Limb (tissue), 2 donors: ENCODE measurements at regions not wholly inside any gene's neighbourhood (a gene's known extent, or its start where the extent isn't known, plus 50 kb on each side); places are given as distances from the start of the nearest gene placed in this dataset.

Experiments used
- DNase-seq, 2 donors: peaks; one replicate each; pipeline ENCODE4 v3.0.0-alpha.2; 2016; ENCODE audit errors: extremely low spot score in 2 of 2

- no peak for DNase-seq
These were observed 98.1 kb upstream of the TUT7 start for GRCh38 chr9:86452201-86452828.

- DNase-seq: no peak
These were observed 95.0 kb upstream of the TUT7 start for GRCh38 chr9:86449246-86449645.

- no peak for DNase-seq
These were observed 91.5 kb upstream of the TUT7 start for GRCh38 chr9:86445671-86446070.

DNA sequence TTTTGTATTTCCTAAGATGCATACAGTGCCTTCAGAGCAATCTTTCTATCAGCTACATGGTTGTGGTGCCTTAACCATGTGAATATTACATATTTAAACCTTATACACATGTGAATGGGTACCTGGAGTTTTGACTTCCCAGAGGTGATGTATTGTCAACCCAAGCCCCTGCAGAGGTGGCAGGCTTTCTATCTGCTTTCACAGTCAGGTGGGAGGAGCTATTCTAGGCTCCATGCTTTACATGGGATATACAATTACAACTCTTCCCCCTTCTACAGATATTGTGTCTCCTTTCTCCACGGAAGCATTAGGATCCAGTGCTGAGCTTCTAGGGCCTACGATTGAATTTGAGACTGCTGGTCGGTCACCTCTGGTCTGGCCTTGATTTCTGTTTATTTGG, 89.8 kb upstream of the TUT7 start:
- no peak for DNase-seq

DNA sequence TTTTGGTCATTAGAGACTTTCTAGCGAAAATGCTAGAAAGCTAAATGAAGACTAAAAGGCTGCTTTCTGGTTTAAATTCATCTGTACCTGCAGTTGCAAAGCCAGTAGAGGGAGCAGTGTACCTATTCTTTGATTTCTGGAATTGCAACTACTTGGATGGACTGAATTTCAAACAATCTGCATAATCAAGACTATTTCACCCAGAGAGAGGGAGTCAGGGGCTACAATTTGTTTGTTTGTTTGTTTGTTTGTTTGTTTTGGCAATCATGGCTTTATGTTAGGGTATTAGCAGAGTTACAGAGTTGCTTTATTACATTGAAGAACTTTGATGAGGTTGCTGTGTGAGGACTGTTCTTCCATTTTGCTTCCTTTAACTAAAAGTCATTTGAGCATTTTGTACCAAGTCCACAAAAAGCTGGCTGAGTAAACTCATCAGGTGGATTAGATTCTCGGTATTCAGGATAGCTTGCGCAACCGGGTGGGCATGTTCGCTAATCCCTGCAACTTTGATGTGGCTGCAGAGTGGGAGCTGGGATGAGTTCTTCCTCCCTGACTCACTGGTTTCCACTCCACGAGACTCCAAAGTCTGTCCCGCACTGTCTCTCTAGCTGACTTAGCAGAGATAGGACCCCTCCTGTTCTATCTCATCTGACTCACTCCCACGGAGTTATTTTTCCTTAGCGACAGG, 80.0 kb upstream of the TUT7 start:
- peak in 1 of 2 donors; percentile 94 for DNase-seq

DNA sequence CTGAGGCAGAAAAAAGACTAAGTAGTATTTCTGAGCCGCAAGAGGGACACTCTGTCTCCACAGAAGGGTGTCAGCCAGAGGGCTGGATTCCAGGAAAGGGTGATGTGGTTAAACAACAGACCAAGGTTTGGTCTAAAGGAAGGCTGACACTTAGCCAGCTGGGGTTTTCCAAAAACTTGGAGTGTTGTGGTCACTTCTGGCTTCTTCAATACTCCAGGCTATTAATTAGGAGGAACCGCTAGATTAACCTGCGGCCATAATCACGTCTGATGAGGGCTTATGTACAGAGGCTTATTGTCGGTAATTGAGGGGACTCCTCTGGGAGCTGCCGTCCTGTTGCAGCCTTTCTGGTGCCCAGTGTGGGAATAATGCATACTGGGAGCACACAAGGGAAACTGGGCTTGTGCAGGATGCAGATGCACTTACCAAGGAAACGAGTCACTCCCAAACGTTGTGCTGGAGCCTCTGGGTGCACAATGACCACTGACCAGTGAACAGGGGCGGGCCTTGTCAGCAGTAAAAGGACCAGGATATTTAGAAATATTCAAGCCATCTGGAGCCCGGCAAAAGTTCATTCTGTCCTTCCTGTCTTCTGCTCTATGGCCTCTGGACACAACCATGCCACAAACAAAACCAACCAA, 70.2 kb upstream of the TUT7 start:
- no peak for DNase-seq

DNA sequence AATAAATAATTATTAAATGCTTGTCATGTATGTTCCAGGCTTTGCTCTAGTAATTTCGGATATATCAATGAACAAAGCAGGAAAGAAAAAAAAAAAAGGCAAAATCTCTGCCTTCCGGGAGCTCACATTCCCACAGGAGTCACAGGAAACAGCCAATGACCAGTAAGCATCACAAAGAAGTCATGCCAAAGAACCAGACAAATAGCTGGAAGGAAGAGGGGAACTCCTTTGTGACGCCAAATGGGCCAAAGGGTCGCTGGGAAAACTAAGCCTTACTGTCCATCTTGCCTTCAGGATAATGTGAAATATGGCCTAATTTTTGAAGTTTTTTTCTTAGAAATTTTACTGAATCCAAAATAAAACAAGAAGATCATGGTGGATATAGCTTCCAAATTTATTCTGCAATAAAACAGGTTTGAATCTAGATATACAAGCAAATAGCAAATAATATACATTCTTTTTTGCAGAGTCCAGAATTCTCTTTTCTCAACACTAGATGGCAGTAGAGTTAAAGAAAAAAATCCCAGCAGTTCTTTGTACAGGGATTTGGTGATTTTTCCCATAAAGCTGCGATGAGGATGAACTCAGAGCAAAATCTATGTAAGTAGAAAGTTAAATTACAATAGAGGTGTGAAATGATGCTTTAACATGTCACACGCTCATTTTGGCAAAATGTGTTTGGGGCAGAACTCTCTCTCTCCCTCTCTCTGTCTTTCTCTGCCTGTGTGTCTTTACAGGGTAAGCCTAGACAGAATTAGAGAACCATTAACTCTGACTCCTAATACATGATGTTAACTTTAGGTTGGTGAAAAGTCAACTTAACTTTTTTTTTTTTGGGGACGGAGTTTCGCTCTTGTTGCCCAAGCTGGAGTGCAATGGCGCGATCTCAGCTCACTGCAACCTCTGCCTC, 60.0 kb upstream of the TUT7 start:
- DNase-seq: peak in 1 of 2 donors; percentile 74

- DNase-seq: no peak
These were observed 56.1 kb upstream of the TUT7 start for GRCh38 chr9:86410281-86410680.

GRCh38 chr9:86408121-86408520, 53.9 kb upstream of the TUT7 start:
- no peak for DNase-seq

DNA sequence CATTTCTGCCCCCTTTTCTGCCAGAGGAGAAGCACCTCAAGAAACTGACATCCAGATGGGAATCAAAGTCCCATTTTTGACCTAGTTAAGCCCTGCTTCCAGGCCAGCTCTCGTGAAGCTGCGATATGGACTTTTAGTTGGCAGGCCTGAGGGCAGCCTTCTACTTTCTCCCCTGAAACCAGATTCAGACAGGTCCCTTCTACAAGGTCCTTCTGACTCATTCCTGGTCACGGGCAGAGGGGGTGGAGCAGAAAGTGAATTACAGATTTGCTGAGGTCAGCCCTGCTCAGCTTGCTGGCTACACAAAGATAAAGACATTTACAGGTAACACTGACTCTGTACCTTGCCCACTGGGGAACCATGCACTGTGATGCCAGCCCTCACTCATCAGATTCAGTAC, 52.8 kb upstream of the TUT7 start:
- no peak for DNase-seq

GRCh38 chr9:86406366-86406765, 52.2 kb upstream of the TUT7 start:
- DNase-seq: no peak

DNA sequence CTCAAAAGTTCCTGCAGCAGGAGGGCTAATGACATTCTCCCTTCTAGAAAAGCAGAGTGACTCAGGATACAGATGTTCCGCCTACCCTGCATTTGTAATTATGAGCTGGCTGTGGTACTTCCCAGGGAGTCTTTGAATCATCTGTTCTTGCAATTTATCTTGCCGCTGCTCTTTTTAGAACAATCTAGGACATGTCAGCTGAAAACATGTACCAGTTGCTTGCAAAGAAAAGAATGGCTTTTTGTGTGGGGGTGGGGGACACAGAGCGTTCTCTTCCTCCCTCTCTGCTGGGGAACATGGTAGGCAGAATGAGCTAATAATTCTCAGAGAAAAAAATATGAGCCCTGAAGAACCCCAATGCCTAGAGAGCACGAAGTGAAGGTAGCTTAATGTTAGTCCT, 51.7 kb upstream of the TUT7 start:
- DNase-seq: no peak

DNA sequence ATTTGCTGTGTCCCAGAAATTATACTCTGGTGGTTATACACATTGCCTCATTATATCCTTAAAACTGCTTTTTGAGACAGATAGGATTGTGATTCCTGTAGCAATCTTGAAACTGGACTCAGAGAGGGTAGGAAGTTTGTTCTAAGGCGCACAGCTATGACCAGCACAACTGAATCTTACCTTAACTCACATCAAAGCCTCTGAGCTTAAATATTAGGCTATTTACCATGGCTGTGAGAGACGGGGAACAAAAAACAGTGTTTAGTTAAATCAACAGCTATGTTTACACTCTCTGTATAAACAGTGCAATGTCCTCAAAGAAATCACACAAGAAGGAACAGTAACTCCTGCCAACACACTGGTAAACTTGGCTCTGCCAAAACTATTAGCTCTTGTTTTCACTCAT, 50.9 kb upstream of the TUT7 start:
- no peak for DNase-seq
